Calu3 (cell line): ENCODE measurements at regions not wholly inside any gene's neighbourhood (a gene's known extent, or its start where the extent isn't known, plus 50 kb on each side); places are given as distances from the start of the nearest gene placed in this dataset.
"Not testable (repeated sequence)": the region's sequence is repeated elsewhere in the genome, so short reads cannot be mapped to it uniquely, and the experiment has no call there.

Source experiments
- BruUV-seq: library from RNA; stranded (reverse); fragments of 400-500 nt; replicated peaks from 2 replicates; lab custom pipeline; 2021; lab: Mats Ljungman, UMichigan
- CTCF ChIA-PET: fragments of 300-600 bp; sonication (Branson Sonifier 250); formaldehyde crosslinking; loops from one replicate; lab custom pipeline; 2022; ENCODE audit warnings: antibody characterized with exemption; lab: Charles Lee
- DNase-seq: peaks from one replicate; pipeline ENCODE4 v3.0.0; 2022
- H3K27ac Mint-ChIP-seq: one replicate; pipeline ENCODE4 v1.8.0; 2022; ENCODE audit warnings: mixed read lengths; ENCODE audit not compliant: unreplicated experiment
- H3K27me3 Mint-ChIP-seq: one replicate; pipeline ENCODE4 v1.8.0; 2022; ENCODE audit warnings: mixed read lengths; ENCODE audit not compliant: unreplicated experiment
- H3K36me3 Mint-ChIP-seq: one replicate; pipeline ENCODE4 v1.8.0; 2022; ENCODE audit warnings: mild to moderate bottlenecking, moderate library complexity, mixed read lengths; ENCODE audit not compliant: insufficient read depth, unreplicated experiment
- H3K4me1 Mint-ChIP-seq: one replicate; pipeline ENCODE4 v1.8.0; 2022; ENCODE audit warnings: mild to moderate bottlenecking, low read depth, mixed read lengths; ENCODE audit not compliant: unreplicated experiment
- H3K4me3 Mint-ChIP-seq: one replicate; pipeline ENCODE4 v1.8.0; 2022; ENCODE audit warnings: mild to moderate bottlenecking, low read depth, moderate library complexity, mixed read lengths; ENCODE audit not compliant: unreplicated experiment
- H3K9me3 Mint-ChIP-seq: one replicate; pipeline ENCODE4 v1.8.0; 2022; ENCODE audit warnings: low read depth, mixed read lengths; ENCODE audit not compliant: unreplicated experiment
- CTCF ChIP-seq: fragments of 200-600 bp; IDR thresholded peaks from one replicate; pipeline ENCODE4 v1.8.0; 2022; ENCODE audit warnings: antibody characterized with exemption; ENCODE audit not compliant: unreplicated experiment
- intact Hi-C: fragments of 100-400 bp; cut with micrococcal nuclease; formaldehyde crosslinking; loops from one replicate; pipeline ENCODE4 v1.10.0; 2022; ENCODE audit not compliant: unreplicated experiment

DNA sequence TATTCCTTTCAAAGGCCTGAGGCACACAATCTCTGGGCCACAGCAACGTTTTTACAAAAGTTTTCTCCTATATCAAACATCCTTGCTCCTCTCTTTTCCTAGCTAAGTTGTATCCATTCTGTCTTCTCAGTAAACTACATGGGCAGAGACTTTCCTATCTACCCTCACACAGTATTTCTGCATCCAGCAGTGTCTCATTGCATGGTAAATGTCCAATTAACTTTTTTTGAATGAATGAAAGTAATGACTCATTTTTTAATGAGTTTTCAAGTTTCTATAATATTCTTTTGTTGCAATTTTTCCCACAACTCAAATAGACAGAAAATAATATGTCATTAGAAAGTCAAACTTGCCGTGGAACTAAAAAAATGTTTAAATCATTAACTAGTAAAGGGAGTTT, 688.6 kb downstream of the JRKL start:
- BruUV-seq, result no TSS peak
- no peak for TF ChIP-seq CTCF
- peaks cover 2% of the 10 kb centered on the region for H3K9me3 Mint-ChIP-seq
- no peaks in the 10 kb centered on the region for H3K36me3 Mint-ChIP-seq
- no peaks in the 10 kb centered on the region for H3K27me3 Mint-ChIP-seq
- no peak for DNase-seq
- intact Hi-C loops, result no loop called here
- H3K4me1 Mint-ChIP-seq, result no peaks in the 10 kb centered on the region
- H3K27ac Mint-ChIP-seq, result no peak overlapping the region
- no peak overlapping the region for H3K4me3 Mint-ChIP-seq
- CTCF ChIA-PET, result interaction anchor here (0.6 kb wide), 1 partner anchor 615 kb away, joined by 4 read pairs; no protein-coding TSS in a partner anchor

GRCh38 chr11:97079244-97079643, 689.4 kb downstream of the JRKL start:
- H3K27ac Mint-ChIP-seq, result no peak overlapping the region
- no peaks in the 10 kb centered on the region for H3K36me3 Mint-ChIP-seq
- H3K27me3 Mint-ChIP-seq, result no peaks in the 10 kb centered on the region
- no peak for DNase-seq
- peaks cover 2% of the 10 kb centered on the region for H3K9me3 Mint-ChIP-seq
- no peak for TF ChIP-seq CTCF
- H3K4me1 Mint-ChIP-seq, result no peaks in the 10 kb centered on the region
- no TSS peak for BruUV-seq
- intact Hi-C loops, result no loop called here
- CTCF ChIA-PET, result interaction anchor here (0.6 kb wide), 1 partner anchor 616 kb away, joined by 4 read pairs; no protein-coding TSS in a partner anchor
- H3K4me3 Mint-ChIP-seq, result no peak overlapping the region

GRCh38 chr11:97087419-97087818, 697.6 kb downstream of the JRKL start:
- no peaks in the 10 kb centered on the region for H3K4me1 Mint-ChIP-seq
- H3K9me3 Mint-ChIP-seq, result peaks cover 5% of the 10 kb centered on the region
- H3K36me3 Mint-ChIP-seq, result no peaks in the 10 kb centered on the region
- CTCF ChIA-PET, result no interaction called here
- no peak overlapping the region for H3K4me3 Mint-ChIP-seq
- intact Hi-C loops, result no loop called here
- no peaks in the 10 kb centered on the region for H3K27me3 Mint-ChIP-seq
- no peak for TF ChIP-seq CTCF
- H3K27ac Mint-ChIP-seq, result no peak overlapping the region
- DNase-seq, result no peak
- BruUV-seq, result no TSS peak

DNA sequence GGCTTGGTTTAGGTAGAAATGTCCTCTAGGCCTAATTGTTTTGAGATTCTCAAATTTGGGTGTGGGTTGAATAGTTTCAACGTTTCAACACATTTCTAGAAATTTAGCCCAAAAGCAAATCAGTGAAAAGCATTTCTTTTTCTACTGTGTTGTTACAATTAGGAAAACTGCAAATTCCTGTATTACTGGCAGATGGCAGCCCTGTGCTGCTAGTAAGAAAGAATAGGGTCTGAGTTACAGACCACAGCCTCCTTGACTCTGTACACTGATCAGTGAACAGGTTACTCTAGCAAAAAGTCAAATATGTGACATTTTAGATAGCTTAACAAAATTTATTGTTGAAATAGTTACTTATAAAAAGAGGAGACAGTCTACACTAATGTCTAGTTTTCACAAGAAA, 703.0 kb downstream of the JRKL start:
- no peak overlapping the region for H3K4me3 Mint-ChIP-seq
- CTCF ChIA-PET, result no interaction called here
- no peak for TF ChIP-seq CTCF
- no peak for DNase-seq
- H3K4me1 Mint-ChIP-seq, result no peaks in the 10 kb centered on the region
- BruUV-seq, result no TSS peak
- peaks cover 2% of the 10 kb centered on the region for H3K9me3 Mint-ChIP-seq
- no peaks in the 10 kb centered on the region for H3K27me3 Mint-ChIP-seq
- H3K36me3 Mint-ChIP-seq, result no peaks in the 10 kb centered on the region
- intact Hi-C loops, result no loop called here
- H3K27ac Mint-ChIP-seq, result no peak overlapping the region

DNA sequence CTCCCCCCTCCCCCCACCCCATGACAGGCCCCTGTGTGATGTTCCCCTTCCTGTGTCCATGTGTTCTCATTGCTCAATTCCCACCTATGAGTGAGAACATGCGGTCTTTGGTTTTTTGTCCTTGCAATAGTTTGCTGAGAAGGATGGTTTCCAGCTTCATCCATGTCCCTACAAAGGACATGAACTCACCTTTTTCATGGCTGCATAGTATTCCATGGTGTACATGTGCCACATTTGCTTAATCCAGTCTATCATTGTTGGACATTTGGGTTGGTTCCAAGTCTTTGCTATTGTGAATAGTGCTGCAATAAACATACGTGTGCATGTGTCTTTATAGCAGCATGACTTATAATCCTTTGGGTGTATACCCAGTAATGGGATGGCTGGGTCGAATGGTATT, 712.4 kb downstream of the JRKL start:
- intact Hi-C loops, DNase-seq, H3K4me1 Mint-ChIP-seq, H3K27ac Mint-ChIP-seq, H3K9me3 Mint-ChIP-seq, H3K36me3 Mint-ChIP-seq, H3K27me3 Mint-ChIP-seq, BruUV-seq, CTCF ChIA-PET, H3K4me3 Mint-ChIP-seq: not testable (repeated sequence)
